Fibroblast of lung (primary cell): ENCODE measurements at regions not wholly inside any gene's neighbourhood (a gene's known extent, or its start where the extent isn't known, plus 50 kb on each side); places are given as distances from the start of the nearest gene placed in this dataset.

Experiments used
- DNase-seq, 2 donors: peaks; one replicate each; pipeline versions ENCODE4 v3.0.0 to v3.0.0-alpha.2; 2010; ENCODE audit warnings: low read depth in 2 of 2
- H2AFZ ChIP-seq: 2 replicates; pipeline ENCODE4 v1.5.1; 2012; ENCODE audit warnings: low read length, control low read depth, inconsistent platforms
- H3K27ac ChIP-seq: 2 replicates; pipeline ENCODE4 v1.5.1; 2011; ENCODE audit warnings: low read length, control low read depth; ENCODE audit not compliant: insufficient read depth
- H3K27me3 ChIP-seq: 2 replicates; pipeline ENCODE4 v1.5.1; 2011; ENCODE audit warnings: mild to moderate bottlenecking, low read length; ENCODE audit not compliant: control insufficient read depth, insufficient read depth
- H3K36me3 ChIP-seq: 2 replicates; pipeline ENCODE4 v1.5.1; 2011; ENCODE audit warnings: low read length; ENCODE audit not compliant: control insufficient read depth, insufficient read depth
- H3K4me1 ChIP-seq: 2 replicates; pipeline ENCODE4 v1.5.1; 2011; ENCODE audit warnings: low read length; ENCODE audit not compliant: control insufficient read depth, insufficient read depth; ENCODE audit errors: extremely low read depth
- H3K4me2 ChIP-seq: 2 replicates; pipeline ENCODE4 v1.5.1; 2011; ENCODE audit warnings: low read length, control low read depth; ENCODE audit not compliant: insufficient read depth; ENCODE audit errors: extremely low read depth
- H3K4me3 ChIP-seq, 4 experiments: fragments of 200-600 bp in 1 of 4; sonication (generic) in 1 of 4; replicated peaks in 1 of 4; 2 replicates each; pipeline ENCODE4 v1.5.1; 2011 to 2016; ENCODE audit warnings: low read length in 4 of 4, low read depth in 3 of 4, mild to moderate bottlenecking in 3 of 4, control low read depth in 2 of 4, inconsistent platforms in 1 of 4, mixed read lengths in 1 of 4; ENCODE audit not compliant: insufficient read depth in 1 of 4; ENCODE audit errors: control extremely low read depth in 1 of 4
- H3K79me2 ChIP-seq: 2 replicates; pipeline ENCODE4 v1.5.1; 2012; ENCODE audit warnings: mild to moderate bottlenecking, low read length, inconsistent platforms; ENCODE audit not compliant: control insufficient read depth, insufficient read depth
- H3K9ac ChIP-seq: 2 replicates; pipeline ENCODE4 v1.5.1; 2011; ENCODE audit warnings: mild to moderate bottlenecking, low read length, control low read depth; ENCODE audit not compliant: insufficient read depth
- H3K9me3 ChIP-seq: 2 replicates; pipeline ENCODE4 v1.5.1; 2012; ENCODE audit warnings: low read depth, low read length; ENCODE audit not compliant: control insufficient read depth, insufficient read depth
- H4K20me1 ChIP-seq: 2 replicates; pipeline ENCODE4 v1.5.1; 2011; ENCODE audit warnings: low read length; ENCODE audit not compliant: control insufficient read depth, insufficient read depth; ENCODE audit errors: extremely low read depth
- EZH2 ChIP-seq: IDR thresholded peaks from 2 replicates; pipeline ENCODE4 v1.5.1; 2012; ENCODE audit warnings: low read length, control low read depth, mild to moderate bottlenecking; ENCODE audit errors: missing control alignments
- TF ChIP-seq, protein P1 (sequence below), 2 donors: IDR thresholded peaks in 1 of 2; conservative IDR thresholded peaks in 1 of 2; 1 replicate in 1 of 2; 2 replicates in 1 of 2; pipeline ENCODE4 v1.5.1; 2011 to 2012; ENCODE audit warnings: low read length in 2 of 2, control low read depth in 1 of 2, inconsistent platforms in 1 of 2, low read depth in 1 of 2, mild to moderate bottlenecking in 1 of 2

DNA sequence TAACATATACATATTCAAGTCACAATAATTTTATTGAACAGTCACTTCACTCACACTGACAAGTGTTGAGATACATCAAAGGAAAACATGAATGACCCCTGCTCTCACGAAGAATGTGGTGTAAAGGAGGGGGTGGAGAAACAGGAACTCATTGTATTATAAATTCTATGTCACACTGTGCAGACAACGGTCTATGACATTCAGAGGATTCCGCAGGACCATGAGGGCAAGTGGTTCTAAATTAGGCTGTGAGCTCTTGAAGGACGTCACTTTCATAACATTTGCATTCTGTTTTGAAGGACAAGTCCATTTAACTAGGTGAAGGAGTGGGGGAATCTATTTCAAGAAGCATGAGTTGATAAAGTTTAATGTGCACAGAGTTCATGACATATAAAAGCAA, 415.2 kb upstream of the HS3ST1 start:
- H3K4me1 ChIP-seq, result no peaks in the 10 kb centered on the region
- no peaks in the 10 kb centered on the region for H3K9me3 ChIP-seq
- H3K4me3 ChIP-seq, result no peak overlapping the region
- no peak overlapping the region for H3K9ac ChIP-seq
- TF ChIP-seq, protein P1, sequence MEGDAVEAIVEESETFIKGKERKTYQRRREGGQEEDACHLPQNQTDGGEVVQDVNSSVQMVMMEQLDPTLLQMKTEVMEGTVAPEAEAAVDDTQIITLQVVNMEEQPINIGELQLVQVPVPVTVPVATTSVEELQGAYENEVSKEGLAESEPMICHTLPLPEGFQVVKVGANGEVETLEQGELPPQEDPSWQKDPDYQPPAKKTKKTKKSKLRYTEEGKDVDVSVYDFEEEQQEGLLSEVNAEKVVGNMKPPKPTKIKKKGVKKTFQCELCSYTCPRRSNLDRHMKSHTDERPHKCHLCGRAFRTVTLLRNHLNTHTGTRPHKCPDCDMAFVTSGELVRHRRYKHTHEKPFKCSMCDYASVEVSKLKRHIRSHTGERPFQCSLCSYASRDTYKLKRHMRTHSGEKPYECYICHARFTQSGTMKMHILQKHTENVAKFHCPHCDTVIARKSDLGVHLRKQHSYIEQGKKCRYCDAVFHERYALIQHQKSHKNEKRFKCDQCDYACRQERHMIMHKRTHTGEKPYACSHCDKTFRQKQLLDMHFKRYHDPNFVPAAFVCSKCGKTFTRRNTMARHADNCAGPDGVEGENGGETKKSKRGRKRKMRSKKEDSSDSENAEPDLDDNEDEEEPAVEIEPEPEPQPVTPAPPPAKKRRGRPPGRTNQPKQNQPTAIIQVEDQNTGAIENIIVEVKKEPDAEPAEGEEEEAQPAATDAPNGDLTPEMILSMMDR (conservative IDR thresholded peaks at IDR 0.05 in 1 of 2, IDR thresholded peaks at IDR 0.05 in 1 of 2; ENCODE audit: low read depth in 1 of 2, low read length in 2 of 2), result no peak
- TF ChIP-seq EZH2, result no peak
- H3K36me3 ChIP-seq, result no peaks in the 10 kb centered on the region
- H4K20me1 ChIP-seq, result no peaks in the 10 kb centered on the region
- no peaks in the 10 kb centered on the region for H3K27me3 ChIP-seq
- no peak for DNase-seq
- H3K79me2 ChIP-seq, result no peaks in the 10 kb centered on the region
- H3K27ac ChIP-seq, result no peak overlapping the region
- no peak overlapping the region for H2AFZ ChIP-seq
- no peak overlapping the region for H3K4me2 ChIP-seq

GRCh38 chr4:11843340-11843739, 414.6 kb upstream of the HS3ST1 start:
- no peak for DNase-seq
- no peak overlapping the region for H3K27ac ChIP-seq
- H3K4me2 ChIP-seq, result no peak overlapping the region
- H2AFZ ChIP-seq, result no peak overlapping the region
- H3K27me3 ChIP-seq, result no peaks in the 10 kb centered on the region
- TF ChIP-seq, protein P1 (conservative IDR thresholded peaks at IDR 0.05 in 1 of 2, IDR thresholded peaks at IDR 0.05 in 1 of 2; ENCODE audit: low read depth in 1 of 2, low read length in 2 of 2), result no peak
- TF ChIP-seq EZH2, result no peak
- H3K9ac ChIP-seq, result no peak overlapping the region
- H3K4me1 ChIP-seq, result no peaks in the 10 kb centered on the region
- H4K20me1 ChIP-seq, result no peaks in the 10 kb centered on the region
- H3K79me2 ChIP-seq, result no peaks in the 10 kb centered on the region
- no peaks in the 10 kb centered on the region for H3K9me3 ChIP-seq
- H3K36me3 ChIP-seq, result no peaks in the 10 kb centered on the region
- H3K4me3 ChIP-seq, result no peak overlapping the region

GRCh38 chr4:11842620-11843263, 414.0 kb upstream of the HS3ST1 start:
- H3K4me1 ChIP-seq, result no peaks in the 10 kb centered on the region
- no peaks in the 10 kb centered on the region for H3K36me3 ChIP-seq

More at GRCh38 chr4:11842620-11843263, 414.0 kb upstream of the HS3ST1 start:
- Histone ChIP-seq H3K79me2 (no peaks in the 10 kb centered on the region), H3K4me2 (no peak overlapping the region), H3K4me3 (no peak overlapping the region), H3K9me3 (no peaks in the 10 kb centered on the region), H4K20me1 (no peaks in the 10 kb centered on the region), H3K27me3 (no peaks in the 10 kb centered on the region), H3K27ac (no peak overlapping the region), H3K9ac (no peak overlapping the region), H2AFZ (no peak overlapping the region)
- no peak for DNase-seq
- no peak for TF ChIP-seq EZH2
- TF ChIP-seq, protein P1 (conservative IDR thresholded peaks at IDR 0.05 in 1 of 2, IDR thresholded peaks at IDR 0.05 in 1 of 2; ENCODE audit: low read depth in 1 of 2, low read length in 2 of 2), result no peak
